Large intestine (tissue), 3 donors: ENCODE measurements at regions not wholly inside any gene's neighbourhood (a gene's known extent, or its start where the extent isn't known, plus 50 kb on each side); places are given as distances from the start of the nearest gene placed in this dataset.

Source experiments
- DNase-seq, 2 donors: peaks; one replicate each; pipeline versions ENCODE4 v3.0.0 to v3.0.0-alpha.2; 2013
- H3K27ac ChIP-seq: one replicate; pipeline ENCODE4 v1.5.1; 2013; ENCODE audit warnings: low read length
- H3K27me3 ChIP-seq: 2 replicates; pipeline ENCODE4 v1.6.1; 2013; ENCODE audit warnings: low read length; ENCODE audit not compliant: control insufficient read depth, insufficient read depth
- H3K36me3 ChIP-seq: 2 replicates; pipeline ENCODE4 v1.6.1; 2013; ENCODE audit warnings: low read length; ENCODE audit not compliant: control insufficient read depth, insufficient read depth
- H3K4me1 ChIP-seq: one replicate; pipeline ENCODE4 v1.6.1; 2013; ENCODE audit warnings: low read length; ENCODE audit not compliant: control insufficient read depth, insufficient read depth
- H3K4me3 ChIP-seq: one replicate; pipeline ENCODE4 v1.5.1; 2013; ENCODE audit warnings: low read length
- H3K9me3 ChIP-seq: one replicate; pipeline ENCODE4 v1.6.1; 2013; ENCODE audit warnings: mild to moderate bottlenecking, low read depth, low read length, moderate library complexity; ENCODE audit not compliant: control insufficient read depth
- WGBS: methylation state at CpG from one replicate; pipeline ENCODE4 v1.1.5; 2013; ENCODE audit warnings: low lambda C conversion rate; ENCODE audit not compliant: insufficient coverage; 5-methylcytosine and 5-hydroxymethylcytosine counted together

DNA sequence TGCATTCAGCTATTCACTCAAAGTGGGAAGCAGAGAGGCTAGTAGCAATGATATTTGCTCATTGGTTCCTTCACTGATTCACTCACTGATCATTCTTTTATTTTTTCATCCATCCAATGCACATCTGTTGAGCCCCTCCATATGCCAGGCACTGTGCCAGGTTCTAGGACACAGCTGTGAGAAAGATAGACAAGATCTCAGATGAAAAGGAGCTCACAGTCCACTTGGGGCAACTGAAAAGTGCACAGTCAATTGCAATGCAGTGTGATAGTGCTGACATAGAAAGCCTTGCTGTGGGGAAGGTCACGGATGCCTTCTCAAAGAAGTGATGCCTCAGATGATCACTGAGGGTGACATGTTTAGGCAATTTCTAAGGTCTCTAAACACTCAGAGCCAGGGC lies 262.3 kb downstream of the PTEN start:
- no CpG with 5 or more reads among the region's 1 CpG for WGBS
- DNase-seq = no peak
- Histone ChIP-seq H3K27me3 (no peaks in the 10 kb centered on the region), H3K36me3 (no peaks in the 10 kb centered on the region), H3K4me3 (no peak overlapping the region), H3K27ac (no peak overlapping the region), H3K4me1 (no peaks in the 10 kb centered on the region), H3K9me3 (no peaks in the 10 kb centered on the region)

DNA sequence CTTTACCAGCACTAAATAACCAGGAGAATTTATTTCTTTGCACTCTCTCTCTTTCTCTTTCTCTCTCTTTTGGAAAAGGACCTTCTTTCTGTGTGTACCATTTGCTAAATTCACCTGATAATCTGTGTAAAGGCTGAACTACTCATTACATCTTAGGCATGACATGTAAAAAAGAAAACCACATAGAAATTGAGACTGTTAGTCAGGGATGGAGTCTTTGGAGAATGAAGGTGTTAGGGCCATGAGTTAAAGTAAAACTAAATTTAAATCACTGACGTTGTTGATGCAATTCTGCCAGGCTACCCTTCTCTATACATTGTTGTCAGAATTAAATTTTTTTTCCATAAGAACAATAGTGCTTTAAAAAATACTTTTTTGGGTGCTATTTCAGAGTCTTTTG lies 263.3 kb downstream of the PTEN start:
- H3K27ac ChIP-seq = no peak overlapping the region
- WGBS = 100% methylated on average over 1 of the region's 1 CpG
- H3K4me3 ChIP-seq = no peak overlapping the region
- no peak for DNase-seq
- H3K36me3 ChIP-seq = no peaks in the 10 kb centered on the region
- H3K9me3 ChIP-seq = no peaks in the 10 kb centered on the region
- H3K4me1 ChIP-seq = no peaks in the 10 kb centered on the region
- no peaks in the 10 kb centered on the region for H3K27me3 ChIP-seq

DNA sequence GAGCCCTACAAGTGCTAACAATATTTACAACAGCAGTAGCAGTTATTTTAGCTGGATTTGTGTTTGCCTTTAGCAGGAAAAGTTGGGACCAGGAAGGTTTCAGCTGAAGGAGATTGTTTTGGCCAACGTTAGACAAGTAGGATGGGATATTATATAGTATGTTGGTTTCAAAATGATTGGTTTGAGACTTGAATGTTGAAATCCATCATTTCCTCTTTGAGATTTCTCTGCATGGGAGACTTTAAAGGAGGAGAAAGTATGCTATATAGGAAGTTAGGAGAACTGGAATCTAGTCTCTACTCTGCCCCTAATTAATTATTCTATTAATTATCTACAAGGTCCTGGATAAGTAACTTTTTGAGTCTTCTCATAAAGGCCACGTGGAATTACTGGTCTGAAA lies 263.8 kb downstream of the PTEN start:
- no peak overlapping the region for H3K27ac ChIP-seq
- no peaks in the 10 kb centered on the region for H3K9me3 ChIP-seq
- no peaks in the 10 kb centered on the region for H3K36me3 ChIP-seq
- no CpG with 5 or more reads among the region's 2 CpGs for WGBS
- no peak overlapping the region for H3K4me3 ChIP-seq
- no peak for DNase-seq
- H3K4me1 ChIP-seq = no peaks in the 10 kb centered on the region
- no peaks in the 10 kb centered on the region for H3K27me3 ChIP-seq

DNA sequence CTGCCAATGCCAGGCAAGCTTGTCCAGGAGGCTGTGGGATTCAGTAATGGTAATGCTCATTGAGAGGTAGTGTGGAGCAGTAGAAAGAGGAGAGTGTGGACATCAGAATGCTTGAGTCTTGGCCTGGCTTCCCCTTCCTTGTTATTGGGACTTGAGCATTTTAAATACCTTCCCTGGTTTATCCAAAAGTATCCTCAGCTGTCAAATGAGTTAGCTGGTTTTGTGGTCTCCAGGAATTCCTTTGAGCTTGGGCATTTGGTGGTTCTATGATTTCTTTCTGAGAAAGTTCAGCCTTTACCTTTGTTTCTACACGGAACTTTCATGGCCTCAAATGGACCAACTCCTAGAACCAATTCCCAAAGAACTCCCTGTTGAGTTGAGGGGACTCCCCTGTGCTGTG lies 264.3 kb downstream of the PTEN start:
- Histone ChIP-seq H3K36me3 (no peaks in the 10 kb centered on the region), H3K4me3 (no peak overlapping the region), H3K4me1 (no peaks in the 10 kb centered on the region), H3K27ac (no peak overlapping the region), H3K9me3 (no peaks in the 10 kb centered on the region), H3K27me3 (no peaks in the 10 kb centered on the region)
- 80% methylated on average over 1 of the region's 1 CpG for WGBS
- no peak for DNase-seq

DNA sequence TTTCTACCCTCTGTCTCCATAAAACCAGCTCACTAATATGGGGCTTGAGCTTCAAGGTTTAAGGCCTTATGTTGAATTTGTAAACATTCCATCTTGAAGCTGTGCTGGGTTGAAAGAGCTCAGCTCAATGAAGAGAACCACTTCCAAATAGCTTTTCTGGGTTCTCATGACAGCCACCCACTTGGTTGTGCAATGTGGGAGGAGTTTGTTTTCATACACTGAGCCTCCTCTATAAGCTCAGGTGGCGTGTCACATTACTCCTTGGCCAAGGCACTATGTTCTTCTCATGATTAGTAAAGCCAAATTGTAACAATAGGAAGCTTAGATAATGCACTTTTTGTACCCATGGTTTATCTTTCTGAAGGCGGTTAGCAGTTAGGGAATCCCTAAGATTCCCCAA lies 265.6 kb downstream of the PTEN start:
- Histone ChIP-seq H3K4me1 (no peaks in the 10 kb centered on the region), H3K27me3 (no peaks in the 10 kb centered on the region), H3K27ac (no peak overlapping the region), H3K9me3 (no peaks in the 10 kb centered on the region), H3K36me3 (no peaks in the 10 kb centered on the region), H3K4me3 (no peak overlapping the region)
- DNase-seq = no peak
- no CpG with 5 or more reads among the region's 2 CpGs for WGBS

DNA sequence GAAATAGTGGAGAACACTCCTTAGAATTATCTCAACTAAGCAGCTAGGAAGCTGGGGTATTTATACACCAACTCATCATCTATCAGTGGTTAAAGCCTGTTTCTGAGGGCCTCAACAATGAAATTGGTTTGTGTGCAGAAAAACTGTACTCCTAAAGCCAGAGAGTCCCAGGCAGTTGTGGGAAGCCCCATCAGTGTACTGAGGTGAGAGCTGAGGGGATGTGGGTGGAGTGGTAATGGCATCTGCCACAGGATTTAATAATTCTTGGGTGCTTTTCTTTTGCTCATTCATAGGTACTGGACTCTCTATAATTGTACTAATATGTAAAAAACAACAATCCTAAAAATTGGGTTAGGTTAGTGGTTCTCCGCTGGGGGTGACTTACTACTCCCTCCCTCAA lies 267.5 kb downstream of the PTEN start:
- Histone ChIP-seq H3K36me3 (no peaks in the 10 kb centered on the region), H3K27me3 (no peaks in the 10 kb centered on the region), H3K9me3 (no peaks in the 10 kb centered on the region), H3K4me3 (no peak overlapping the region), H3K27ac (no peak overlapping the region), H3K4me1 (no peaks in the 10 kb centered on the region)
- no CpG with 5 or more reads among the region's 1 CpG for WGBS
- no peak for DNase-seq

DNA sequence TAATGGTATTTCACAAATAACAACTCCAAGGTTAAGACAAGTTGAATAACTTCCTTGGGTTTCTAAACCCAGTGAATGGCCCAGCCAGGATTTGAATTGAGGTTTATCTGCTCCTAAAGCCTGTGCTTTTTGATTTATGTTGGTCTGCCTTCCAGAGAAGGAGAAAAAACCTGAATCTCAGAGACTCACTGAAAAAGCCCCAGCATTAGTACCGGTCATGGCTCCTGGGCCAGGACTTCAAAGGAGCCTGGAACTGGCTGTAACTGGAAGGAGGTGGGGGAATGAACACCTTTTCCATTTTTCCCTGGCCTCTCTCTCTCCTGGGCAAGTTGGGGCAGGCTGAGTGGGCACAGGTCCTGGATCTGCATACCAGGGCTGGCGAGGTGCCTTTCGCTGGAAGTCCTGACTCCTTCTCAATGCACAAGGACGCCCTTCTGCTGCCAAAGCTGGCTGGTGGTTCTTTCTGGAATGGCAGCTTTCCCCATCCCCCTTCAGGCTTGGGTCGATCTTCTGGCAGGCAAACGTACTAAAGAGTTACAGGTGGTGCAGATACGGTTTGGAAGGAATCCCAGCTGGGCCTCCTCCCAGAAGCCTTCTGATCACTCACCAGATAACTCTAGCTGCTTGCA lies 268.2 kb downstream of the PTEN start:
- Histone ChIP-seq H3K27me3 (no peaks in the 10 kb centered on the region), H3K4me1 (no peaks in the 10 kb centered on the region), H3K9me3 (no peaks in the 10 kb centered on the region), H3K36me3 (no peaks in the 10 kb centered on the region), H3K27ac (no peak overlapping the region), H3K4me3 (no peak overlapping the region)
- no peak for DNase-seq
- WGBS = no CpG with 5 or more reads among the region's 7 CpGs

DNA sequence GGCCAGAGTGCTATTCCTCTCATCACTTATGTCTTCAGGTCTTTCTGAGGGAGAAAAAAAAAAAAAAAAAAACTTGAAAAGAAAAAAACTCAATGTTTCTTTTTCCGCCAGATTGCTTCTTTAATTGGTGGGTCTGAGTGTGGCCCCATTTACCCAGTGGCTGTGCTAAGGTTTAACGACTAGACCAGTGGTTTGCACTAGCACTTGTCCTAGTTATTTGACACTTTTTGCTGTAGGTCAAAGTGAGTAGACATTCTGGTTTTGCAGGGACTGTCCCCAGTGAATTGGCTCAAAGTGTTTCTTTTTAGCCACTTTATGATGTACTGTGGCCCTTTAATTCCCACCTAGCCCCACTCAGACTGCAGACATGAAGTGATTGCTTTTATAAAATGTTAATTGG lies 273.3 kb downstream of the PTEN start:
- no peaks in the 10 kb centered on the region for H3K27me3 ChIP-seq
- no peak overlapping the region for H3K4me3 ChIP-seq
- no peaks in the 10 kb centered on the region for H3K36me3 ChIP-seq
- no peak for DNase-seq
- peaks cover 1% of the 10 kb centered on the region for H3K9me3 ChIP-seq
- H3K27ac ChIP-seq = no peak overlapping the region
- H3K4me1 ChIP-seq = peaks cover 10% of the 10 kb centered on the region
- no CpG with 5 or more reads among the region's 2 CpGs for WGBS

DNA sequence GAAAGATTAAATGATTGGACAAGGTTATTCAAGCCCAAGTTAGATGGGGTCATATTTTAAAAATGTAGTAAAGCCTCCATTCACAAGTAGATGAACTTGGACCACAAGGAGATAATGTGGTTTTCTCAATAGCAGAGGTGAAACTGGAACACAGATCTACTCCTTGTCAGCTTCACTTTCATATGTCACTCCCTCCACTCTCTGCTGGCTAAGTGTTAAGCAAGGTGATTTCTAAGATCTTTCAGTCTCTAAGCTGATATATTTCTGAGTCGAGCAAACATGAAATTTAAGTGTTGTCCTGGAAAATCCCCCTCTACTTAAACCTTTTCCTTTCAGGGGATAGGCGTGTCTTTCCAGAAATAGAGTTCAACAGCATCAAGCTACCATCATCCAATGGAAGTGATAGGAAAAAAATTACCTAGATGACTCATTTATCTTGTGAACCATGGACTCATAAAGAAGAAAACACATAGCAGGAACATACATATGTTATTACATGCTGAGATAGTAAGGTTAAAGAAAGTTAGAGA lies 275.0 kb downstream of the PTEN start:
- Histone ChIP-seq H3K36me3 (no peaks in the 10 kb centered on the region), H3K4me3 (no peak overlapping the region), H3K27me3 (no peaks in the 10 kb centered on the region), H3K4me1 (peaks cover 10% of the 10 kb centered on the region), H3K9me3 (peaks cover 2% of the 10 kb centered on the region), H3K27ac (peak overlapping the region; percentile 64)
- DNase-seq = peak; percentile 69 to 91
- 8% methylated on average over 2 of the region's 2 CpGs for WGBS

DNA sequence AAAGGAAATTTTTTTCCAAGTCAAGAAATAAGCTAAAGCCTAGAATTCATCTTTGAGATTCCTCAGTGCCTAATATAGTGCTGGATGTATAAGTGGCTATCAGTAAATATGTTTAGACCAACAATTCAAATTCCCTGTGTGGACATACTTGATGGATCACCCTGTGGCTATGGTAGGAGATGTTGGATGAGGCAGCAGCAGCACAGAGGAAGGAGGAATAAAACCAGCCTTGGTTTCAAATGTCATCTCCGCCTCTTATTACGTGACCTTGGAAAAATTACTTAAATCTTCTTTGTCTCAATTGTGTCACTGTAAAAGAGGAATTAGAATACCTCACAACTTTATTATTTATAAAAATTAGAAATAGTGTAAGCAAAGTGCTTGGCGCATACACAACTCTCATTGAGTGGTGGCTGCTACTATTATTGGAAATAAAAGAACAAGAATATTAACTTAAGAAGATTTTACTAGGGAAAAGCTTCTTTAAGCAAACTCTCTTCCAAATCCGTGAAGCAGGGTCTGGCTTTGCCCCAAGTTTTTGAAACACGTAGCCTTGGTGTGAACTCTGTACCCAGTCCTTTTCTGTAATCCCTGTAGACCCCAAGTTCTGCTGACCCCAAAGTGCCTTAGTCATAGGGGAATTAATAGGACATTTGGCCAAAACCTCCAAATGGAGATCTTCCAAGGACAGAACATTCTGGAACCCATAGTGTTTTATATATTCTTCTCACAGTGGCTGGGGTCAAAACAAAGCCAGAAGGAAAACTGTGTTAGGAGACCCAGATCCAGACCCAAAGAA lies 283.8 kb downstream of the PTEN start:
- no peak for DNase-seq
- no peaks in the 10 kb centered on the region for H3K36me3 ChIP-seq
- H3K4me1 ChIP-seq = no peaks in the 10 kb centered on the region
- WGBS = no CpG with 5 or more reads among the region's 5 CpGs
- no peak overlapping the region for H3K27ac ChIP-seq
- H3K27me3 ChIP-seq = no peaks in the 10 kb centered on the region
- no peaks in the 10 kb centered on the region for H3K9me3 ChIP-seq
- H3K4me3 ChIP-seq = no peak overlapping the region
